DMS114 treated with DMSO at 0.1 percent for 48 hours (cell line): ENCODE measurements at regions not wholly inside any gene's neighbourhood (a gene's known extent, or its start where the extent isn't known, plus 50 kb on each side); places are given as distances from the start of the nearest gene placed in this dataset.

Experiments used
- DNase-seq: peaks from one replicate; lab custom pipeline; 2025; ENCODE audit not compliant: unreplicated experiment; lab: John Stamatoyannopoulos, UW

- DNase-seq, result no peak
Measured at GRCh38 chr9:88037285-88037845, 63.0 kb upstream of the CDK20 start.

- no peak for DNase-seq
Measured at GRCh38 chr9:88034964-88035363, 60.6 kb upstream of the CDK20 start.

GRCh38 chr9:88033359-88033702 lies 59.0 kb upstream of the CDK20 start:
- DNase-seq, result no peak

DNA sequence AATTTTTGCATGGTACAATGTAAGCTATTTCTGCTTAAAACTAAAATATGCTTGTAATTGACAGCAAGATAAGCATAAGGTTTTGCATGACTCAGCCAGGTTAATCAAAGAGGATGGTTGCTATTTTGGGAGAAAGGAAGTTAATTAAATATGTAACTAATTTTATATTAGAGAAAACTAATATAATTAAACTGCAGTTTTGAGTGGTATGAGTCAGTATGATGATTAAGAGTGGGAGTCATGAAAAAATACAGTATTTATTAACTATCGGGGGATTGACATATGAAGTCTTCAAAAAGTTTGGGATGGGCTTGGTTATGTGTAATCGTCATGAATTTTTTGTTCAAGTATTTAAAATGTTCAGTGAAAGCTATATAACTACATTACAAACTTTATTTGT lies 54.0 kb upstream of the CDK20 start:
- DNase-seq, result no peak

- no peak for DNase-seq
Measured at GRCh38 chr9:88026118-88026479, 51.8 kb upstream of the CDK20 start.

DNA sequence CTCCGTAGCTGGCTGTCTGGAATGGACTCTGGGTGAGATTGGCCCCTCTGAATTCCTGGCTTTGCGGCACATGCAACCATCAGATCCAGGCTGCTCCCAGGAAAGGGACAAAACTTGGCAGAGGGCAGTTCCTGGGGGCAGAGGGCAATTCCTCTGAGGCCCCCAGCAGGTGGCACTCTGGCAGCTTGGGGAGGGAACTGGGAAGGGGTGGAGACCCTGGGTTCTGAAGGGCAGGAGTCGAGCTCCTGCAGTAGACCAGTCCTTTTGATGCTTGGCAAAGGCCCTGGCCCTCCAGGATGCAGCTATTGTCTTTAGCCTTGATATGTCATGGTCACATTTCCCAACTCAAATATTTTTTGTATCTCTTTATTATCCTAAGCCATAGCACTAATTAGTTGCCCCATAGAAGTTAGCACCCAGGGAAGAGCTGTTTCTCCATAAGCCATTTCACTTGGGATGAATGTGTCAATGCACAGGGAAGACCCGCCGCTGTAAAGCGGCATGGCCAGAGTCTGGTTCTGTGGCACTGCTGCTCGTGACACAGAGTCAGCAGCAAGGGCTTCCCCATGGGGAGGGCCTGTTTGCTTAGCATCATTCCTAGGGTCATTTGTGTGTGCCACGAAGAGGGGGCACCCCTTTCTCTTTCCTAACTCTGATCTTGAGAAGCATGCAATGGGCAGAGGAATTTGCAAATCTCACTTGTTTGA lies 51.2 kb upstream of the CDK20 start:
- DNase-seq, result no peak

DNA sequence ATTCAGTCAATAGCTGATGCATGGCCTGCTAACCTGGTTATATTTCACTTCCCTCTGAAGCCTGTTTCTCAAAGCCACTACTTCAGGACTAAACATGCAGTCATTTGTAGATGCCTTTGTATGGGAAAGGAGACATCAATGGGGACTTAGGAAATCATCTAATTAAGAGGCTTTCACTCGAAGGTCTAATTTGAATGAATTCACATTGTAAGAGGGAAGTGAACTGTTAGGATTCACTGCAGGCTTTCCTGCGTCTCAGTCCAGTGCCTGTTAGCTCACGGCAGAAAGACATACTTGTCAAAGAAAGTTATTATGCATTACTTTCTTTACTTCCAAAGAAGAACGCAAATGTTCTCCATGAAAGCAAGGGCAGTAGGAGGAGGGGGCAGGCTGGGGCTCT lies 50.6 kb upstream of the CDK20 start:
- no peak for DNase-seq
